ENCODE measurements at regions not wholly inside any gene's neighbourhood (a gene's known extent, or its start where the extent isn't known, plus 50 kb on each side); places are given as distances from the start of the nearest gene placed in this dataset.

- no peak for DNase-seq
- Mint-ChIP-seq H3K27ac (no peak overlapping the region), H3K36me3 (ENCODE audit: low read depth) (no peaks in the 10 kb centered on the region), H3K27me3 (peaks cover 44% of the 10 kb centered on the region), H3K4me1 (peaks cover 17% of the 10 kb centered on the region), H3K9me3 (no peaks in the 10 kb centered on the region), H3K4me3 (no peak overlapping the region)
- POLR2A ChIA-PET: no interaction called here
- CTCF ChIA-PET: interaction anchor here (0.9 to 7.1 kb wide), 8 partner anchors 24 to 323 kb away, joined by 3 to 49 read pairs (median 4); partner anchors contain the start of gene CCR1
These were observed 56.7 kb upstream of the XCR1 start for GRCh38 chr3:46083956-46084355.

- no peaks in the 10 kb centered on the region for H3K36me3 Mint-ChIP-seq (ENCODE audit: low read depth)
- no peak for DNase-seq
- ChIA-PET CTCF (interaction anchor here (0.6 to 7.1 kb wide), 5 partner anchors 14 to 322 kb away, joined by 3 to 49 read pairs (median 3); no protein-coding TSS in a partner anchor), POLR2A (no interaction called here)
- H3K27ac Mint-ChIP-seq: no peak overlapping the region
- H3K9me3 Mint-ChIP-seq: no peaks in the 10 kb centered on the region
- peaks cover 19% of the 10 kb centered on the region for H3K4me1 Mint-ChIP-seq
- no peak overlapping the region for H3K4me3 Mint-ChIP-seq
- H3K27me3 Mint-ChIP-seq: peaks cover 45% of the 10 kb centered on the region
These were observed 55.6 kb upstream of the XCR1 start for GRCh38 chr3:46082849-46083248.

- POLR2A ChIA-PET: no interaction called here
These were observed 54.7 kb upstream of the XCR1 start for GRCh38 chr3:46082021-46082420.

GRCh38 chr3:46080969-46081345 lies 53.7 kb upstream of the XCR1 start:
- no peak for DNase-seq
- Mint-ChIP-seq H3K9me3 (no peaks in the 10 kb centered on the region), H3K36me3 (ENCODE audit: low read depth) (no peaks in the 10 kb centered on the region), H3K27me3 (peaks cover 50% of the 10 kb centered on the region), H3K27ac (no peak overlapping the region), H3K4me3 (no peak overlapping the region), H3K4me1 (peaks cover 26% of the 10 kb centered on the region)
- POLR2A ChIA-PET: interaction anchor here (0.5 kb wide), 1 partner anchor 303 kb away, joined by 3 read pairs; no protein-coding TSS in a partner anchor
- CTCF ChIA-PET: interaction anchor here (1.3 to 7.1 kb wide), 5 partner anchors 130 to 151 kb away, joined by 4 to 49 read pairs (median 8); no protein-coding TSS in a partner anchor

More at GRCh38 chr3:46082021-46082420, 54.7 kb upstream of the XCR1 start:
- Mint-ChIP-seq H3K36me3 (ENCODE audit: low read depth) (no peaks in the 10 kb centered on the region), H3K27me3 (peaks cover 47% of the 10 kb centered on the region), H3K27ac (no peak overlapping the region), H3K4me3 (no peak overlapping the region), H3K9me3 (no peaks in the 10 kb centered on the region), H3K4me1 (peaks cover 21% of the 10 kb centered on the region)
- no peak for DNase-seq
- CTCF ChIA-PET: interaction anchor here (1.2 to 7.1 kb wide), 2 partner anchors 13 to 143 kb away, joined by 3 to 49 read pairs; no protein-coding TSS in a partner anchor

- H3K4me1 Mint-ChIP-seq: peaks cover 23% of the 10 kb centered on the region
- DNase-seq: no peak
- H3K36me3 Mint-ChIP-seq (ENCODE audit: low read depth): no peaks in the 10 kb centered on the region
- CTCF ChIA-PET: interaction anchor here (1.3 to 7.1 kb wide), 8 partner anchors 13 to 151 kb away, joined by 4 to 120 read pairs (median 22); partner anchors contain the start of genes CCR1 and CXCR6
- peaks cover 50% of the 10 kb centered on the region for H3K27me3 Mint-ChIP-seq
- POLR2A ChIA-PET: no interaction called here
- no peaks in the 10 kb centered on the region for H3K9me3 Mint-ChIP-seq
- no peak overlapping the region for H3K4me3 Mint-ChIP-seq
- H3K27ac Mint-ChIP-seq: no peak overlapping the region
These were observed 53.1 kb upstream of the XCR1 start for GRCh38 chr3:46080124-46080968.

GRCh38 chr3:46078712-46079400 lies 51.6 kb upstream of the XCR1 start:
- peaks cover 23% of the 10 kb centered on the region for H3K4me1 Mint-ChIP-seq
- H3K27me3 Mint-ChIP-seq: peaks cover 51% of the 10 kb centered on the region
- H3K36me3 Mint-ChIP-seq (ENCODE audit: low read depth): no peaks in the 10 kb centered on the region
- no peak overlapping the region for H3K4me3 Mint-ChIP-seq
- H3K27ac Mint-ChIP-seq: no peak overlapping the region
- POLR2A ChIA-PET: no interaction called here
- no peaks in the 10 kb centered on the region for H3K9me3 Mint-ChIP-seq
- CTCF ChIA-PET: interaction anchor here (0.5 to 5.8 kb wide), 63 partner anchors 8 to 348 kb away, joined by 3 to 120 read pairs (median 4); partner anchors contain the start of genes CCR1, CCR5, CXCR6 and FYCO1
- DNase-seq: peak; percentile 94

All from activated CD4-positive, alpha-beta T cell treated with anti-CD3 and anti-CD28 coated beads, Interleukin-2, amount 10 ng/mL, durations not matched to agents 7 days and 5 days (primary cell).